Activated effector memory CD4-positive, alpha-beta T cell treated with anti-CD3 and anti-CD28 coated beads, Interleukin-2, amount 50 U/mL, for 16 hours (primary cell): ENCODE measurements at regions not wholly inside any gene's neighbourhood (a gene's known extent, or its start where the extent isn't known, plus 50 kb on each side); places are given as distances from the start of the nearest gene placed in this dataset.

ENCODE experiments used
- DNase-seq: peaks from one replicate; pipeline ENCODE4 v3.0.0-alpha.2; 2020

DNA sequence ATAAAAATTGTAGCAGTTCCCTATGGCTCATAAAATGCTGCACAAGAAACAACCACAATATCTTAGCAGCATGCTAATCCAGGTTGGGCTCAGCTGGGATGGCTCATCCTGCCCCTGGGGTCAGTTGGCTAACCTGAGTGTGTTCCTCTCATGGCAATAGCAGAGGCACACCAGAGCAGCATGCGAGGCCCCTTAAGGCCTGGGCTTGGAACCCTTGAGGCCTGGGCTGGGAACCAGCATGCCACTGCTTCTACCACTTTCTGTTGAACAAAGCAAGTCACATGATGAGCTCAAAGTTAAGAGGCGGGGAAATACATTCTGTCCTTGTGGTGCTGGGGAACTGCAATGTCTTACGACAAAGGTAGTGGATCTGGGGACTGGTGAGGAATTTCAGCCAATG lies 154.4 kb upstream of the FOXF1 start:
- DNase-seq: no peak

DNA sequence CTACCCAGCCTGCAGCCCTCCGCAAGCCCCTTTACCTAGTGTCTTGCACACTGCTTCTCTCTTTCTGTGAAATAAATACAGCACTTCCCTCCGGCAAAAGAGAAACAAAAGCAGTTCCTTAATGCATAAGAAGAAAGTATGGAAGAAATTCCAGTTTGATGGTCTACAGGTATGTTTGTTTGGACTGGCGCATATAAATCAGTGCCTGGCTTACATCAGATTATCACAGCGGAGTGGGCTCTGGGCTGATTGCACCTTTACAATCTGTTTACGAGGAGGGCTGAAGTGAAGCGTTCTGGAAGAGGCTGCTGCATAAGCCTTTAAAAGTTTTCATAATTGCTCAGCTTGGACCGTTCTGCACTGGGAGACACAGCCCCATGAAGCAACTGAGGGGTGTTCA lies 153.5 kb upstream of the FOXF1 start:
- no peak for DNase-seq

DNA sequence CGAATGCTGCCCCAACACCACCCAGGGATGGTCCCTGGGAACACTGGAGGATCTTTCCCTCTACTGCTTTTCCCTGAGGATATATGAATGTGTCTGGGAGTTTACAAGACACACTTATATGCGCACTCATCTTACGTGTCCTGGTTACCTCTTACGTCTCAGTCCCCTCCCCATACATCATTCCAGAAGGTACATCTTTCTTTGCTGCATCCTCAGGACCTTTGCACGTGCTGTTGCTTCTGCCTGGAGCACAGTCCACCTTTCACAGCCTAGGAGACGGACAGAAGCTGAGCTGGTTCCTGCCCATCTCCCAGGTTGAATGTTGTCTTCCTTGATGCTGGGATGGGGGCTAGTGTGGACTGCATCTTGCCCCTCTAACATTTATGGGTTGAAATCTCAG lies 153.0 kb upstream of the FOXF1 start:
- DNase-seq: no peak

DNA sequence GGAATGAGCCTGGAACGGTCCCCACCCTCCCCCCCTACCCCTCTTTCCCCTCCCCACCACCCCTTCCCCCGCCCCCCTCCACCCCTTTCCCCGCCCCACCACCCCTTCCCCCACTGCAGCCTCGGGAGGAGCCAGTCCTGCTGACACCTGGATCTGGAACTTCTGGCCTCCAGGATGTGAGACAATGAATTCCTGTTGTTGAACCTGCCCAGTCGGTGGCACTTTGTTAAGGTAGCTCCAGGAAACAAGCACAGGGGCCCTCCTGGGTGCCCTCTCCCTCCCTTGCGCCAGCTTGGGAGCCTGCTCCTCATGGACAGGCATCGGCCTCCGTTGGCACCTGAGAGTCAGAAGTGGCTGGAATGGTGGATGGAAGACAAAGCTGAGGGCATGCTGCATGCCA lies 152.4 kb upstream of the FOXF1 start:
- no peak for DNase-seq

DNA sequence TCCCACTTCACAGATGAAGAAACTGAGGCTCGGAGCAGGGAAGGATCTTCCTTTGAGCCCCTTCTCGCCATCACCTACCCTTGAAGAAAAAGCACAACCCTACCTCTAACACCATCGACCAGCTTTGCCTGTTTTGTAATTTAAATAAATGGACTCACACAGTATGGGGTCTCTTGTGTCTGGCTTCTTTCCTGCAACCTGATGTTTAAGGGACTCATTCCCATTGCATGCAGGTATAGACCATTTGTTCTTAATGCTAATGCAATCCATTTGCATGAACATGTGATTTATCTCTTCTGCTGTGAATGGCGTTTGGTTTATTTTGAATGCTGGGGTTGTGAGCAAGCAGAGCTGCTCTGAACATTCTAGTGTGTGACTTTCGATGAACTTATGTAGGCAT lies 150.8 kb upstream of the FOXF1 start:
- DNase-seq: no peak

DNA sequence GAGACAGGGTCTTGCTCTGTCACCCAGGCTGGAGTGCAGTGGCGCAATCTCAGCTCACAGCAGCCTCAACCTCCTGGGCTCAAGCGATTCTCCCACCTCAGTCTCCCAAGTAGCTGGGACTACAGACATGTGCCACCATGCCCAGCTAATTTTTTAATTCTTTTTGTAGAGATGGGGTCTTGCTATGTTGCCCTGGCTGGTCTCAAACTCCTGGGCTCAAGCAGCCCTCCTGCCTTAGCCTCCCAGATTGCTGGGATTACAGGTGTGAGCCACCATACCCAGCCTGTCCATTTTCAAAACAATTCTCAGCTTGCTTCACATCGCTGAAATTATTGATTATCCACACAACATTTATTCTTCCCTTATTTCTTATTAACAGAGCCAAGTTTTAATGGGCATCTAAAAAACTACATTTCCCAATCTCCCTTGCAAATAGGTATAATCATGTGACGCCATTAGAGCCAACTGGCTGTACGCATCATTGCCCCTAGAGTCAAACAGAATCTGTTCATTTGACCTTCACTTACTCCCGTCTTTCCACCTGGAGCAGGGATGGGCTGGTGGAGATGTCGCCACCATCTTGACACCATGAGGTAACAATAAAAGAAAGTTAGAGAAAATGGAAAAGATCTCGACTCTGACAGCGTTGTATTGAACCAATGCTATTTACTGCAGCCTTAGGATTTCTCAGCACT lies 148.0 kb upstream of the FOXF1 start:
- DNase-seq: no peak

DNA sequence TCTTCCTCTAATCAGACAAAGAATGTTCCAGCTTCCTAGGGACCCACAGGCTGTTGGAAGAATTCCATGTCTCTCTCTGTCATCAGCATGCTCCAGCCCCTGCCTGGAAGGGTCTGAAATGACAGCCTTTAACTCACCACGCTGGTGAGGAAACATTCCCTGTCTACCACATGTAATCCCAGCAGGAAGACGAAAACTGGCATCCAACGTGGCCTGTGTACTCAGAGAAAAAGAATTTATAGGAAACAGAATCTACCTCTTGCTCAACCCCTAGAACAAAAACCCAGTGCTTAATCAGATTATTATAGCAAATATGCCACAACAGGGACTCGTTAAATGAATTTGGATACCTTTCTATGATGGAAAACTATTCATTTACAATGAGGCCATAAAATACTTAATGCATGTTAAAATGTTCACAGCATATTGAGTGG lies 147.3 kb upstream of the FOXF1 start:
- no peak for DNase-seq

DNA sequence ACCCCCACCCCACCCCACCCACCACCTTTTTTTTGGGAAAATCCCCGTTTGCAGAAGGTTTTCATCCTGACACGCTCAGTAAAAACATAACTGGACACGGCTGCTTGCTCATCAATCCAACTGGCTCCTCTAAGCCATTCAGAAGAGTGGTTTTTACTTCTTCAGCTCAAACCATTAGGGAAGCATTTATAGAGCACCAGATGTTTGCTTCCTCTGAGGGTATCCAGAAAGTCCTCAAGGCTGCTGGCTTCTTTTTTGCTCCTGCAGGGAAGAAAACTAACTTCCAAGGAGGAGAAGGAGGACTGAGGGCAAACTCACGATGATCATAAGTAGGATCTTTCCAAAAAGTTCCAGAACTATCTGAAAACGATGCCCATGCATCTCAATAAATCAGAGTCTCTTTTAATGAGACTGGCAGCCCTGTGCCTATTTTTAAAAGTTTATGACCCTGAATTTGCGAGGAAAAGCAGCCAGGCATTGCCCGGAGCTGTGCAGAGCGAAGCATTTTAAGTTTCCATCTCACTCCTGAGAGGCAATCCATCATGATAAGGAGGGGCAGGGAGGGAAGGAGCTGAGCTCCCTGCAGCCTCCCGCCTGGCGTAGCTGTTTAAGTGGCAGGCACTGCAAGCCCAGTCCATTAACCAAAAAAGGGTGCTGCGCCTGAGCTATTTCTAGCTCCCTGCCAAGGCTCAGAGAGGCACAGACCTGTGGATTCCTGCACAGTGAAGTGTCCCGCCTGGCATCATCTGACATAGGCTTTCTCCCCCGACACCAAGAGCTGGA lies 146.3 kb upstream of the FOXF1 start:
- DNase-seq: no peak

DNA sequence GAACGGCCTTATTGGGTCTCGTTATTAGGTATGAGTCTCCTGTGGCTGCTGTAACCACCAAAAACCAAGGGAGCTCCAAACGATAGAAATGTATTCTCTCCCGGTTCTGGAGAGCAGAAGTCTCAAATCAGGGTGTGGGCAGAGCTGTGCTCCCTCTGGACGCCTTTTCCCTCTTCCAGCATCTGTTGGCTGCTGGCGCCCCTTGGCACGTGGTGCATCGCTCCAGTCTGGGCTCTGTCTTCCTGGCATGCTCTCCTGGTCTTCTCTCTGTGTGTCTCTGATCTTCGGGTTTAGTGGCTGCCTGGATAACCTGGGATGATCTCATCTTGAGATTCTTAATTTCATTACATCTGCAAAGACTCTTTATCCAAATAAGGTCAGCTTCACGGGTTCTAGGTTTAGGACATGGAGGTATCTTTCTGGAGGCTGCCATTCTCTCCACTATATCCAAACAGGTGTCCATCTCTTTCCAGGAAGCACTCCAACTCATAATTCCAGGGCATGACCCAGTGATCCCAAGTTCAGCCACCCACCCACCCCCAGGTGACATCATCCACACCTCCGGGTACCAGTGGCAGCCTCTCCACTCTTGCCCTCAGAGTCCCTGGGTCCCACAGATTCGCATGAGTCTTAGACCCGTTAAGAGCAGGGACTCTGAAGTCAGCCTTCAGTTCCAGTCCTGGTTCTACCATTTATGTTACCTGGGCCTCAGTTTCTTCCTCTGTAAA lies 145.5 kb upstream of the FOXF1 start:
- no peak for DNase-seq

DNA sequence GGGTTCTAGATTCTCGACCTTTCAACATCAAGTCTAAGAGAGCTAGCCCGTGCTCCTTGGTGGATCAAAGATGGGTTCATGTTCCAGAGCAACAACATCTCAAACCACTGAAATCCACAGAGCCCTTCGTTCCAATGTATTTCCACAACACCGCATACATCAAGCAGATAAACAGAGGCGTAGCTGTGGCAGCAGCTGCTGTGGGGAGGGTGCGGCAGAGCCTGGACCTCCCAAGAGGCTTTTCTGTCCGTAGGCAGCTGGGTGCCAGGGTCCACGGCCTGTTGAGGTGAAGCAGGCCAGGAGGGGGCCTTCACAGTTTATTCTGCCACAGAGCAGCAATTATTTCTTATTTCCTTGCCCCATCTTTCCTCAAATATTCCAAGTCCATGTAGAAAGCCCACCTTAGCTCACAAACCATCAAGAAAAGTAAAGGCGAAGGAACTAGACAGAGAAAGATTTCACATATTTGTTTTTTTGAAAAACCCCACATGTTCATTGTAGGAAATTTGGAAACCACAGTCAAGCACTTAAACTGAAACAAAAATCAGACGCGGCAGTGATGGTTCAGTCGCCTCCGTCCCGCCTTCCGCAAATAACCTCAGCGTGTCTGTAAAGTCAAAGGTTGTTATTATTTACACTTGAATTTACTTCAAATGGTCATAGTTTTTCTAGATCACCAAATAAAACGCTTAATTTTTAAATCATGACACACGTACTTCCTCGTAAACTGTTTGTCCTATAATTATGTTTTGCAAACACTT lies 144.6 kb upstream of the FOXF1 start:
- no peak for DNase-seq

DNA sequence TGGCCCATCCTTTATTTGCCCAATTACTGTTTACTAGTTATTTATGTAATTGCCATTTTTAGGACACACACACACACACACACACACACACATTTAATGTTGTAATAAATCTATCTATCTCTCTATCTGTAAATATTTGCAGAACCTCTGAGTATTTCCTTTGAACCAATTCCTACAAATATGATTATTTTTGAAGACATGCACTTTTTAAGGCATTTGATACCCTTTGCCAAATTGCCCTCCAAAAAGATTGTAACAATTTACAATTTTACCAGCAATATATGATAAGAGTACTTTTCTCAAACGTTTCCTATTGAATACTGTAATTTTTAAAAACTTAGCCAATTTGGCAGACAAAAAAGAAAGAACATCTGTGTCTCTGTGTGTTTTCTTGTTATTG lies 143.8 kb upstream of the FOXF1 start:
- no peak for DNase-seq

DNA sequence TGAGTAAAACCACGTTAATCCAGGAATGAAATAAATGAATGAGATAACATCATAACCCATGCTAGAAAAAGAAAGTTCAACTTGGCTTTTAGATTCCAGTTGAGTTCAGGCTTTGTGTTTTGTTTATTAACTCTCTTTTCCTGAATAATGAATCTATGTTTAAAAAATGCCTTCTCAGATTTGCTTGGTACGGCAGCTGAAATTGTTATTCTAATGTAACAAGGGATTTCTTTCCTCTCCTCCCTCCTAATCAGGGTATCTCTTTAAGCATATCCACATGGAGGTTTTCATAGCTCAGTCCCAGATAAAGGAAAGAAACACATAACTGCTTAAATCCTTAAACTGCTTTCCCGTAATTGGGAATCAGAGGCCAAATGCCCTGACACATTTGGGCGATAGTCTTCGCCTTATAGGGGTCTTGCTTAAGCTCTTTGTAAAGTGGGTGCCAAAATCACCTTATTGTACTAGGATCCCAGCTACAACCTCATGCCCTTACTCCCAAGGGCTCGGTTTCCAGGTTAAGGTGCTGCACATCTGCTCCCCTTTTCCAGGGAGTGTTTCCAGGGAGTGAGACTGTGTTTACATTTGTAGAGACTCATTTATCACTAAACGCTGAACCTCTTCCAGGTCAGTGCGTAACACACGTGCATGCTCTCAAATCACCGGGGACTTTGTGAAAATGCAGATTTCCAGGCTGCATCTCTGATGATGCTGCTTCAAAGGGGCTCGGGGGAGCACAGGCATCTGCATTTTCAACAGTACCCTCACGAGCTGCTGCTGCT lies 142.8 kb upstream of the FOXF1 start:
- no peak for DNase-seq

DNA sequence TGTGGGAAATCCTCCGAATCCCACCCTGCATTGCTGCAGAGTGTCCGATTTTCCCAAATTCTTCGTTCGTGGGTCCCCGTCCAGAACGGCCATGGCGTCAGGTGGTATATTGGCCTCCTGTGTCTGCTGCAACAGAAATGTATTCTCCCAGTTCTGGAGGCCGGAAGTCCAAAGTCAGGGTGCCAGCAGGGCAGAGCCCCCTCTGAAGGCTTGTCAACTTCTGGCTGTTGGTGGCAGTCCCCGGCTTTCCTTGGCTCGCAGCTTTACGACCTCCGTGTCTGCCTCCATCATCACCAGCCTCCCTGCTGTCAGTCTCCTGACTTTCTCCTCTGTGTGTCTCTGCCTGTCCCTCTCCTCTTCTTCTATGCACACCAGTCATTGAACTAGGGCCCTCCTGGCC lies 142.1 kb upstream of the FOXF1 start:
- DNase-seq: no peak

DNA sequence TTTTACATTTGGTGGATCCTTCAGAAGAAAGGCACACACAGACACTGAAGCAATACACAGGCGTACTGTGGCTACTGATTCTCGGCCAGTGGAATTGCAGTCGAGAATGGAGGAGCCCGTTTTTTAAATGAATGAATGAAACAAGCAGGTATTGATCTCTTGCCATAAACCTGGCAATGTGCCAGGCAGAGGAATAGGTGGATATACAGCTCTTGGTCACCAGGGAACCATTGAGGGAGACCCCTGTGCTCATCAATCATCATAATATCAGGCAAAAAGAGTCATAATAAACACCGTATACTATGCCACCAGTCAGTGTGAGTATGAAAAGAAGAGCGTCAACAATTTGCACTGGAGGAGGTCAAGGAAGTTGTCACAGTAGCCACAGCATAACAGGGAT lies 140.3 kb upstream of the FOXF1 start:
- DNase-seq: no peak

DNA sequence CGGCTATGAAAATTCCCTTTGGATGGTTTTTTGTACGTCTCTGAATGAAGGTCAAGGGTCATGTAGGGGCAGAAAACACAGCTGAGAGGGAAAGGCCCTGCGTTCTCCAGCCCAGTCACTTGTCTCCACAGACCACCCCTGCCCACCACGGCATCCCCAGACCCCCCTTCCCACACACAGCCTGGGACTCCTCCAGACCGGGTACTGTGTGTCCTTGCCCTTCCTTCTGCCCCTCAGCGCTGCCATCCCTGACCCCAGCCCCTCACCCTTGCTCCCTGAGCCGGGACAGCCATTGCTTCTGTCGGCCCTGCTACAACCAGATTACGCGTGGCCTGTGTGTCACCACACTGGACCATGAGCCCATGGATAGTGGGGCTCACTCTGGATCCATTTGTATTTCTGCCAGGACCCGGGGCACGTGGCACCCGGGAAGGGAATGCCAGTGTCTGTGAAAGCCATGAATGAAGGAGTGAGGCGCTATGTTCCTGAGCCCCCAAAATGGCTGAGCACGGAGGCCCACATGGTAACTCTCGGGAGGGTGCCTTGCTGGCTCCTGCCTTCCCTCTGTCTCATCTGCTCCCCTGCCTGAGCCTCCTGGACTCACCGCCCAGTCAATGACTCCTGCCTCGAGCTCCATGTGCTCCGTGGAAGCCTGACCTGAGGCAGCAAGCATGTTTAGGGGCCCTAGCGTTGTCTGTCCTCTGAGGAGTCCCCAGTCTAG lies 139.1 kb upstream of the FOXF1 start:
- DNase-seq: no peak

DNA sequence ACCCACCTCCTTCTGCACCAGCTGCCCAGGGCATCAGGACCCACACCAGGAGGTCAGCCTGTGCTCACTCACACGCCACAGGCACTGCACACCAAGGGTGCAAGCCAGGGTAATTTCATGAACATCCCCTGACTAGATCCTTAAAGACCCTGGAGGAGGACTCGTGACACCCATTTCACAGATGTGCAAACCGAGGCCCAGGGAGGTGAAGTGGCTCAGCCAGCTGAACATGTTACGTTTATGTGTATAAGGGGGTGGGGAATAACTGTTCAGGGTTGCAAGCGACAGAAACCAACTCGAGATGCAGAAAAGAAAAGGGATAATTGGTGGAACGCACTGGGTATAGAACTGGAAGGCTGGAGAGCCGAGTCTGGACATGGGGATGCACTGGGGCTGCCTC lies 138.1 kb upstream of the FOXF1 start:
- no peak for DNase-seq

DNA sequence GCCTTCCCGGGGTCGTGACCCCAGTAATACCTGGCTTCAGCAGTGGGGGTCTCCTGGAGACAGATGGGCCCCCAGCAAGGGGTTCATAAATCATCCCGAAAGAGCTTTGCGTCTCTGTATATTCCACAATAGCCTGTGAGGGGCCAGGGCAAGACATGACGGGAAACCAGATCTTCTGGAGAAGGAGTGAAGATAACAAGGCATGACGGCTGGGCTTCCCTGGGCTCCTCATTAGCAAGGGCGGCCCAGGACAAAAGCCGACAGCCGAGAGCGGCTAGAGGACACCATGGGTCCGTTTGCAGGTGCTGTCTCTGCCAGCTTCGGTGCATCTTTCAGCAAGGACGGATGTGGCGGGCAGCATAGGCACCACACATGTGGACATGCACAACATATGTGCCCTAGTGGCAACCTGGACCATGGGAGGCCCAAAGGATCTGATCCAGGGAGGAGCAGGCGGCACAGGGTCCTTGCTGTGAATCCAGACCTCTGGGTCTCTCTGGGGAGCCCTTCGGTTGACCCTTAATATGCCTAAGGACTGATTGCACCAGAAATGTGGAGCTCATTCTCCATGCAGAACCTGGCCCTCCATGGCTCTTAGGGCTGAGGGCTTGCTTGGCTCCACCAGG lies 136.9 kb upstream of the FOXF1 start:
- no peak for DNase-seq

DNA sequence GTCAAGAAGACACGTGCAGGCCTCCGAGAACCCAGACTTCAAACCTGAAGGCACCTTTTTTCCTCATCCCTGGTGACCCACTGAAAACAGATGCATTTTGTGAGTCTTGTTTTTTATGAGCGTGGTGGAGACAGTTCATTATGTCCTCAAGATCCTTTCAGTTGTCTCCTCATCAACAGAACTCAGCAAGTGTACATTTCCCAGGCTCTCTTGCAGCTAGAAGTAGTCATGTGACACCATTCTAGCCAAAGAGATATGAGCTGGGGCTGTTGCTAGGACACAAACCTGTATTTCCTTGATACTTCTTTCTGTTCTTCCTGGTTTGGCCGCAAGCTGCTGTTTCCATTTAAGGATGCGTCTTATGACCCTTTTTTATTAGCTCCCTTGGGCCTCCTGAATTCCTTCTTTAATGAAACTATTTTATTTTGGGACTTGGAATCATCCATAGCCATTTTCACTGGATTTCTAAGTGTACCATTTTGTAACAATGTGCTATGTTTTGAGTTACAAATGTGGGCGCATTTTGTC lies 135.7 kb upstream of the FOXF1 start:
- no peak for DNase-seq

DNA sequence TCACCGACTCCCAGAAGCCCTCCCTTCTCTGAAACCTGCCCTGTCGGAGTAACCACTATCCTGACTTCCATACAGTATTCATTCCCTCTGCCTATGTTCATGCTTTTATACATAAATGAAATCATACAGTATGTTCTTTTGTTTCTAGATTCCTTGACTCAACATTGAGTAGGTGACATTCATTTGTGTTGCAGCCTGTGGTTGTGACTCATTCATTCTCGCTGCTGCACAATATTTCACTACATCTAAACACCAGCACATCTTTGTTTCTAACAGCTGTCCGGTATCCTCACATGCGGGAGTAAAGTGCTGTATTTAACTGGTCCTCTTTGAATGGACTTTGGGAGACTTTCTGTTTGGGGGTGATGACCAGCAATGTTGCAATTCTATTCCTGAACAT lies 135.0 kb upstream of the FOXF1 start:
- no peak for DNase-seq

DNA sequence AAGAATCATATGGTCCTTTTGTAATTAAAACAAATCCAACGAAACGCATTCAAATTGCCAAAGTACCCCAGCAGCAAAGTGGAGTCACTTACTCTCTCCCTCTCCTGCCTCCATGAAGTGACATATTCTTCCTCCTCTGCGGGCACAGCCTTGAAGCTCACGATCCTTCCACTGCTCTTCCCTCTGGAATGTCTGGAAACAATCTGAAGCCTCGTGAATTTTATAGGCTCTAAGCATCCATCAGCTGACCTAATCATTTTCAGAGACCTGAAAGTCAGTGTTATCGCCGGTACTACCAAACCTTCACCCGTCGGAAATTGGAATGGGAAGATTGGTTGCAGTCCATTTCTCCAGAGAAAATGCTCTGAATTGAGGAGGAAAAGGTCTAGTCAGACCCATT lies 134.5 kb upstream of the FOXF1 start:
- DNase-seq: no peak

DNA sequence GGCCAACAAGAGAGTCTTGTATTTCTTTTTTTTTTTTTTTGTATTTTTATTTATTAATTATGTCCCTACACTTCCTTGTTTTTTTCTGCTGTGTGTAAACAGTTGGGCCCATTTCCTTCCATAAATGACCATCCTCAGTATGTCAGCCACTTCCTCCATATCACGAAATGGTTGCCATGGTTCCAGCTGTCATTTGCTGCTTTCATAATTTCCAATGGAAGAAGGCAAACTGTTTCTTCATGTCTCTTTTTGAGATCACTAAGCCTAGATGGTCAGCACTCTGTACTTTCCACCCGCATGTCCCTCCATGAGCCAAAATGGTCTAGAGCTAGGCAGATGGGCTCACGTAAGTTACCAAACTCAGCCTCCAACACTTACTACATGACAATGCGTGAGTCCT lies 133.5 kb upstream of the FOXF1 start:
- DNase-seq: no peak
